AG09319 (cell line): ENCODE measurements at regions not wholly inside any gene's neighbourhood (a gene's known extent, or its start where the extent isn't known, plus 50 kb on each side); places are given as distances from the start of the nearest gene placed in this dataset.

Experiments used
- DNase-seq: peaks from one replicate; pipeline ENCODE4 v3.0.0-alpha.2; 2010; ENCODE audit warnings: low read depth; ENCODE audit errors: extremely low read depth
- CTCF ChIP-seq: IDR thresholded peaks from 2 replicates; pipeline ENCODE4 v1.5.1; 2011; ENCODE audit warnings: low read depth, mild to moderate bottlenecking, inconsistent platforms, low read length, moderate library complexity

GRCh38 chr12:90515199-90516175 lies 439.5 kb downstream of the CCER1 start:
- TF ChIP-seq CTCF: no peak
- DNase-seq: no peak

GRCh38 chr12:90514325-90514724 lies 440.7 kb downstream of the CCER1 start:
- TF ChIP-seq CTCF: no peak
- no peak for DNase-seq

- TF ChIP-seq CTCF: no peak
Observed at GRCh38 chr12:90512518-90512917, 442.5 kb downstream of the CCER1 start.

GRCh38 chr12:90510948-90511347 lies 444.0 kb downstream of the CCER1 start:
- TF ChIP-seq CTCF: no peak
- DNase-seq: no peak

More at GRCh38 chr12:90512518-90512917, 442.5 kb downstream of the CCER1 start:
- DNase-seq: no peak

GRCh38 chr12:90504806-90505205 lies 450.2 kb downstream of the CCER1 start:
- no peak for DNase-seq
- no peak for TF ChIP-seq CTCF

GRCh38 chr12:90502070-90502469 lies 452.9 kb downstream of the CCER1 start:
- TF ChIP-seq CTCF: no peak
- DNase-seq: no peak

- DNase-seq: no peak
- TF ChIP-seq CTCF: no peak
Observed at GRCh38 chr12:90501412-90501811, 453.6 kb downstream of the CCER1 start.
